ENCODE measurements at regions not wholly inside any gene's neighbourhood (a gene's known extent, or its start where the extent isn't known, plus 50 kb on each side); places are given as distances from the start of the nearest gene placed in this dataset.

- Histone ChIP-seq H3K9me3 (ENCODE audit: low read depth) (no peaks in the 10 kb centered on the region), H3K9me2 (replicated peaks; ENCODE audit: insufficient read depth) (no peaks in the 10 kb centered on the region), H2AFZ (no peak overlapping the region), H3K79me2 (no peaks in the 10 kb centered on the region), H3K27ac (no peak overlapping the region), H3K27me3 (no peaks in the 10 kb centered on the region), H4K20me1 (ENCODE audit: insufficient read depth, poor library complexity, severe bottlenecking) (no peaks in the 10 kb centered on the region), H3K4me3 (no peak overlapping the region), H3K4me2 (no peak overlapping the region), H3K36me3 (replicated peaks; ENCODE audit: insufficient read depth, low read depth) (no peaks in the 10 kb centered on the region), H3K4me1 (ENCODE audit: insufficient read depth) (no peaks in the 10 kb centered on the region)
- no peak for DNase-seq (ENCODE audit: low spot score)
- TF ChIP-seq CTCF (IDR thresholded peaks at IDR 0.05; ENCODE audit: poor library complexity) (no peak), EZH2 (IDR thresholded peaks at IDR 0.05; ENCODE audit: borderline replicate concordance) (no peak), EZH2phosphoT487 (IDR thresholded peaks at IDR 0.05; ENCODE audit: low read depth, severe bottlenecking, unreplicated experiment) (no peak)
Measured at GRCh38 chr2:55986700-55987440, 63.3 kb upstream of the EFEMP1 start.

GRCh38 chr2:55989405-55989804, 65.8 kb upstream of the EFEMP1 start:
- peaks cover 10% of the 10 kb centered on the region for H3K4me1 ChIP-seq (ENCODE audit: insufficient read depth)
- no peak for DNase-seq (ENCODE audit: low spot score)
- TF ChIP-seq CTCF (IDR thresholded peaks at IDR 0.05; ENCODE audit: poor library complexity) (no peak), EZH2 (IDR thresholded peaks at IDR 0.05; ENCODE audit: borderline replicate concordance) (no peak), EZH2phosphoT487 (IDR thresholded peaks at IDR 0.05; ENCODE audit: low read depth, severe bottlenecking, unreplicated experiment) (no peak)

GRCh38 chr2:55992455-55992854, 68.9 kb upstream of the EFEMP1 start:
- no peaks in the 10 kb centered on the region for H3K9me3 ChIP-seq (ENCODE audit: low read depth)
- no peaks in the 10 kb centered on the region for H3K79me2 ChIP-seq
- no peaks in the 10 kb centered on the region for H4K20me1 ChIP-seq (ENCODE audit: insufficient read depth, poor library complexity, severe bottlenecking)
- WGBS (ENCODE audit: low lambda C conversion rate, missing lambda C conversion rate), result 14% methylated on average over 4 of the region's 4 CpGs
- no peak for TF ChIP-seq EZH2phosphoT487 (IDR thresholded peaks at IDR 0.05; ENCODE audit: low read depth, severe bottlenecking, unreplicated experiment)
- TF ChIP-seq CTCF (IDR thresholded peaks at IDR 0.05; ENCODE audit: poor library complexity), result no peak
- TF ChIP-seq EZH2 (IDR thresholded peaks at IDR 0.05; ENCODE audit: borderline replicate concordance), result no peak
- no peak overlapping the region for H3K4me2 ChIP-seq
- H3K4me3 ChIP-seq, result no peak overlapping the region
- peak; percentile 36 for DNase-seq (ENCODE audit: low spot score)
- no peaks in the 10 kb centered on the region for H3K27me3 ChIP-seq
- H2AFZ ChIP-seq, result no peak overlapping the region
- H3K9me2 ChIP-seq (replicated peaks; ENCODE audit: insufficient read depth), result no peaks in the 10 kb centered on the region
- H3K36me3 ChIP-seq (replicated peaks; ENCODE audit: insufficient read depth, low read depth), result no peaks in the 10 kb centered on the region
- H3K27ac ChIP-seq, result no peak overlapping the region
- peaks cover 14% of the 10 kb centered on the region for H3K4me1 ChIP-seq (ENCODE audit: insufficient read depth)

More at GRCh38 chr2:55989405-55989804, 65.8 kb upstream of the EFEMP1 start:
- H3K27me3 ChIP-seq, result no peaks in the 10 kb centered on the region
- H4K20me1 ChIP-seq (ENCODE audit: insufficient read depth, poor library complexity, severe bottlenecking), result no peaks in the 10 kb centered on the region
- H3K9me2 ChIP-seq (replicated peaks; ENCODE audit: insufficient read depth), result no peaks in the 10 kb centered on the region
- no peak overlapping the region for H3K4me3 ChIP-seq
- no peaks in the 10 kb centered on the region for H3K36me3 ChIP-seq (replicated peaks; ENCODE audit: insufficient read depth, low read depth)
- H3K27ac ChIP-seq, result no peak overlapping the region
- WGBS (ENCODE audit: low lambda C conversion rate, missing lambda C conversion rate), result 92% methylated on average over 7 of the region's 7 CpGs
- no peak overlapping the region for H2AFZ ChIP-seq
- H3K9me3 ChIP-seq (ENCODE audit: low read depth), result no peaks in the 10 kb centered on the region
- H3K4me2 ChIP-seq, result no peak overlapping the region
- H3K79me2 ChIP-seq, result no peaks in the 10 kb centered on the region

Measured in hepatocyte (in vitro differentiated cells).